Omental fat pad (tissue), 3 donors: ENCODE measurements at regions not wholly inside any gene's neighbourhood (a gene's known extent, or its start where the extent isn't known, plus 50 kb on each side); places are given as distances from the start of the nearest gene placed in this dataset.

Source experiments
- ATAC-seq: fragments of 150-250 bp; one replicate; pipeline ENCODE4 v1.9.1; 2016; ENCODE audit warnings: mild to moderate bottlenecking, moderate library complexity; ENCODE audit not compliant: low FRiP score
- DNase-seq: peaks from one replicate; pipeline ENCODE4 v3.0.0-alpha.2; 2019; ENCODE audit warnings: low spot score
- CTCF ChIP-seq, 3 donors: fragments of 450-650 bp; IDR thresholded peaks; one replicate each; pipeline ENCODE4 v1.5.1; 2016 to 2017; ENCODE audit warnings: antibody characterized with exemption in 3 of 3, mild to moderate bottlenecking in 3 of 3, moderate library complexity in 2 of 3

- no peak for TF ChIP-seq CTCF (IDR thresholded peaks at IDR 0.05)
- ATAC-seq, result no peak
- no peak for DNase-seq
Observed at GRCh38 chr1:214715126-214715525, 112.1 kb downstream of the CENPF start.

GRCh38 chr1:214717351-214717750, 114.4 kb downstream of the CENPF start:
- ATAC-seq (no peak), DNase-seq (no peak)
- TF ChIP-seq CTCF (IDR thresholded peaks at IDR 0.05), result no peak

GRCh38 chr1:214718724-214719123, 115.7 kb downstream of the CENPF start:
- no peak for ATAC-seq
- TF ChIP-seq CTCF (IDR thresholded peaks at IDR 0.05), result no peak
- DNase-seq, result no peak

GRCh38 chr1:214719207-214719606, 116.2 kb downstream of the CENPF start:
- DNase-seq (no peak), ATAC-seq (no peak)
- TF ChIP-seq CTCF (IDR thresholded peaks at IDR 0.05), result no peak

GRCh38 chr1:214720561-214720960, 117.6 kb downstream of the CENPF start:
- TF ChIP-seq CTCF (IDR thresholded peaks at IDR 0.05), result no peak
- DNase-seq (no peak), ATAC-seq (no peak)

- TF ChIP-seq CTCF (IDR thresholded peaks at IDR 0.05), result no peak
- DNase-seq (no peak), ATAC-seq (no peak)
Observed at GRCh38 chr1:214727274-214727673, 124.3 kb downstream of the CENPF start.

GRCh38 chr1:214739621-214740238, 136.7 kb downstream of the CENPF start:
- no peak for TF ChIP-seq CTCF (IDR thresholded peaks at IDR 0.05)
- DNase-seq (no peak), ATAC-seq (no peak)
